PC-3 (cell line): ENCODE measurements at regions not wholly inside any gene's neighbourhood (a gene's known extent, or its start where the extent isn't known, plus 50 kb on each side); places are given as distances from the start of the nearest gene placed in this dataset.
"Not testable (repeated sequence)": the region's sequence is repeated elsewhere in the genome, so short reads cannot be mapped to it uniquely, and the experiment has no call there.

Experiments
- ATAC-seq: fragments of 200-7000 bp; cut with Tn5 transposase; 2 replicates; pipeline ENCODE4 v1.9.1; 2020; ENCODE audit warnings: mild to moderate bottlenecking, moderate library complexity
- BruUV-seq: library from RNA; stranded (reverse); fragments of 400-500 nt; replicated peaks from 2 replicates; lab custom pipeline; 2021; lab: Mats Ljungman, UMichigan
- CTCF ChIA-PET: fragments of 300-600 bp; sonication (Branson Sonifier 250); formaldehyde crosslinking; loops from one replicate; lab custom pipeline; 2022; ENCODE audit warnings: antibody characterized with exemption; lab: Charles Lee
- POLR2A ChIA-PET: fragments of 300-600 bp; sonication (Branson Sonifier 250); formaldehyde crosslinking; loops from one replicate; lab custom pipeline; 2022; ENCODE audit warnings: antibody characterized with exemption; ENCODE audit not compliant: unreplicated experiment; lab: Charles Lee
- DNase-seq: peaks from one replicate; pipeline ENCODE4 v3.0.0-alpha.2; 2015
- H2AFZ ChIP-seq: fragments of 300-600 bp; sonication (generic); 2 replicates; pipeline ENCODE4 v1.6.0; 2016; ENCODE audit warnings: antibody characterized with exemption, low read length
- H3F3A ChIP-seq: fragments of 300-600 bp; sonication (generic); one replicate; pipeline ENCODE4 v1.6.0; 2017; ENCODE audit warnings: antibody characterized with exemption, low read length, control low read depth, mild to moderate bottlenecking; ENCODE audit not compliant: unreplicated experiment
- H3K27ac ChIP-seq: fragments of 300-600 bp; sonication (generic); 2 replicates; pipeline ENCODE4 v1.5.1; 2016; ENCODE audit warnings: mild to moderate bottlenecking, low read length
- H3K27me3 ChIP-seq: fragments of 300-600 bp; sonication (generic); 2 replicates; pipeline ENCODE4 v1.6.1; 2016; ENCODE audit warnings: low read length, mixed read lengths
- H3K36me3 ChIP-seq: fragments of 300-600 bp; sonication (generic); 2 replicates; pipeline ENCODE4 v1.6.1; 2016; ENCODE audit warnings: low read depth, mixed run types, low read length, mixed read lengths
- H3K4me1 ChIP-seq: fragments of 300-600 bp; sonication (generic); 2 replicates; pipeline ENCODE4 v1.5.1; 2016; ENCODE audit warnings: low read length; ENCODE audit not compliant: insufficient read depth
- H3K4me2 ChIP-seq: fragments of 300-600 bp; sonication (generic); 2 replicates; pipeline ENCODE4 v1.6.0; 2016; ENCODE audit warnings: low read length
- H3K4me3 ChIP-seq: fragments of 300-600 bp; sonication (generic); 2 replicates; pipeline ENCODE4 v1.5.1; 2016; ENCODE audit warnings: mild to moderate bottlenecking, low read length, mixed read lengths
- H3K79me2 ChIP-seq: fragments of 300-600 bp; sonication (generic); 2 replicates; pipeline ENCODE4 v1.6.1; 2017; ENCODE audit warnings: low read length, mixed read lengths
- H3K9ac ChIP-seq: fragments of 300-600 bp; sonication (generic); 2 replicates; pipeline ENCODE4 v1.6.0; 2016; ENCODE audit warnings: mild to moderate bottlenecking, low read length
- H3K9me2 ChIP-seq: fragments of 300-600 bp; sonication (generic); replicated peaks from 2 replicates; pipeline ENCODE4 v1.6.1; 2016; ENCODE audit warnings: mixed run types, low read length, mixed read lengths
- H3K9me3 ChIP-seq: fragments of 300-600 bp; sonication (generic); 2 replicates; pipeline ENCODE4 v1.6.1; 2016; ENCODE audit warnings: low read length, mixed read lengths
- H4K20me1 ChIP-seq: fragments of 300-600 bp; sonication (generic); 2 replicates; pipeline ENCODE4 v1.6.1; 2016; ENCODE audit warnings: low read length, mixed read lengths
- EZH2 ChIP-seq: fragments of 300-600 bp; sonication (generic); IDR thresholded peaks from one replicate; pipeline ENCODE4 v1.6.1; 2017; ENCODE audit warnings: antibody characterized with exemption, mild to moderate bottlenecking, low read length; ENCODE audit not compliant: unreplicated experiment
- EZH2phosphoT487 ChIP-seq: fragments of 300-600 bp; sonication (generic); IDR thresholded peaks from 2 replicates; pipeline ENCODE4 v1.6.1; 2018; ENCODE audit warnings: mild to moderate bottlenecking, antibody characterized with exemption, low read length, borderline replicate concordance
- intact Hi-C: fragments of 100-400 bp; cut with micrococcal nuclease; formaldehyde crosslinking; loops from 2 replicates; pipeline ENCODE4 v1.9.0; 2023
- TF ChIP-seq, protein P1 (sequence below): fragments of 300-600 bp; sonication (generic); conservative IDR thresholded peaks from 2 replicates; pipeline ENCODE4 v1.5.1; 2017; ENCODE audit warnings: antibody characterized with exemption, low read depth, mild to moderate bottlenecking, low read length

DNA sequence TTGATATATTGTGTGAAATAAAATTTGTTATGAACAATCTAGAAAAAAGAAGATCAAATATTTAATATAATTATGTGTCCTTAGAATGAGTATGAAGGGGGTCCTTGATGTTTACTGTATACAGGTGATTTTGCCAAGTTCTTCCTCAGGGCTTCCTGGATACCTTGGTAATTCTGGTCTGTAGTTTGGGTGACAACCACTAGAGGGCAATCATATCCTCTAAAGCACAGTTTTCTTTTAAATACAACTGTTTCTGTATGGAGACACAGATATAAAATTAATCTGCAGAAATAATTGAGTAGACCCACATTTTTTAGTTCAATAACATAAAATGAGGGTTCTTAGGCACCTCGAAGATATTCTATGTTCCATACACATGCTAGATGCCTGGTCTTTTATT is 157.7 kb downstream of the SPANXN1 start:
- no TSS peak for BruUV-seq
- intact Hi-C loops = no loop called here
- H3K36me3 ChIP-seq = no peaks in the 10 kb centered on the region
- H3K79me2 ChIP-seq = no peaks in the 10 kb centered on the region
- H3K4me2 ChIP-seq = no peak overlapping the region
- H3K27me3 ChIP-seq = no peaks in the 10 kb centered on the region
- no peaks in the 10 kb centered on the region for H3K9me3 ChIP-seq
- POLR2A ChIA-PET = no interaction called here
- H3F3A ChIP-seq = no peaks in the 10 kb centered on the region
- no peaks in the 10 kb centered on the region for H3K4me1 ChIP-seq
- ATAC-seq (no peak), DNase-seq (peak; percentile 62)
- no peak overlapping the region for H3K4me3 ChIP-seq
- TF ChIP-seq, protein P1, sequence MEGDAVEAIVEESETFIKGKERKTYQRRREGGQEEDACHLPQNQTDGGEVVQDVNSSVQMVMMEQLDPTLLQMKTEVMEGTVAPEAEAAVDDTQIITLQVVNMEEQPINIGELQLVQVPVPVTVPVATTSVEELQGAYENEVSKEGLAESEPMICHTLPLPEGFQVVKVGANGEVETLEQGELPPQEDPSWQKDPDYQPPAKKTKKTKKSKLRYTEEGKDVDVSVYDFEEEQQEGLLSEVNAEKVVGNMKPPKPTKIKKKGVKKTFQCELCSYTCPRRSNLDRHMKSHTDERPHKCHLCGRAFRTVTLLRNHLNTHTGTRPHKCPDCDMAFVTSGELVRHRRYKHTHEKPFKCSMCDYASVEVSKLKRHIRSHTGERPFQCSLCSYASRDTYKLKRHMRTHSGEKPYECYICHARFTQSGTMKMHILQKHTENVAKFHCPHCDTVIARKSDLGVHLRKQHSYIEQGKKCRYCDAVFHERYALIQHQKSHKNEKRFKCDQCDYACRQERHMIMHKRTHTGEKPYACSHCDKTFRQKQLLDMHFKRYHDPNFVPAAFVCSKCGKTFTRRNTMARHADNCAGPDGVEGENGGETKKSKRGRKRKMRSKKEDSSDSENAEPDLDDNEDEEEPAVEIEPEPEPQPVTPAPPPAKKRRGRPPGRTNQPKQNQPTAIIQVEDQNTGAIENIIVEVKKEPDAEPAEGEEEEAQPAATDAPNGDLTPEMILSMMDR = peak; percentile 61
- TF ChIP-seq EZH2phosphoT487 = no peak
- TF ChIP-seq EZH2 = no peak
- H2AFZ ChIP-seq = no peak overlapping the region
- no peaks in the 10 kb centered on the region for H4K20me1 ChIP-seq
- H3K27ac ChIP-seq = no peak overlapping the region
- no peaks in the 10 kb centered on the region for H3K9me2 ChIP-seq
- CTCF ChIA-PET = no interaction called here
- H3K9ac ChIP-seq = no peak overlapping the region

DNA sequence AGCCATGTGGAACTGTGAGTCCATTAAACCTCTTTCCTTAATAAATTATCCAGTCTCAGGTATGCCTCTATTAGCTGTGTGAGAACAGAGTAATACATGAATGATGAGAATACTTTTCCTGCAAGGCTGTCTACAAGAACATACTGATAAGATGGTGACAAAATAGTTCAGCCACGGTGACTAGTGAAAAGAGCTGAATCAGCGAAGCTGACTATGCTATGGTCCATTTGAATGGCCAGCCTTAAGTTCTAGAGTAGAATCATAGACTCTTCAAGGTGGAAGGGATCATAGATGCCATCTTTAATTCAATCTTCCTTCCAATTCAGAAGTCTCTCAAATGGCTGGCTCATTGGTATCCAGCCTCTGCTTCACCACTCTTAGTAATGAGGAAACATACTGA is 163.3 kb downstream of the SPANXN1 start:
- intact Hi-C loops = no loop called here
- POLR2A ChIA-PET = no interaction called here
- DNase-seq (no peak), ATAC-seq (no peak)
- Histone ChIP-seq H3K9me2 (no peaks in the 10 kb centered on the region), H3K9me3 (no peaks in the 10 kb centered on the region), H3K9ac (no peak overlapping the region), H3F3A (no peaks in the 10 kb centered on the region), H3K4me3 (no peak overlapping the region), H3K79me2 (no peaks in the 10 kb centered on the region), H3K27ac (no peak overlapping the region), H3K4me1 (no peaks in the 10 kb centered on the region), H3K4me2 (no peak overlapping the region), H4K20me1 (no peaks in the 10 kb centered on the region), H2AFZ (no peak overlapping the region), H3K27me3 (no peaks in the 10 kb centered on the region), H3K36me3 (no peaks in the 10 kb centered on the region)
- no TSS peak for BruUV-seq
- TF ChIP-seq EZH2phosphoT487 = no peak
- TF ChIP-seq EZH2 = no peak
- CTCF ChIA-PET = no interaction called here

DNA sequence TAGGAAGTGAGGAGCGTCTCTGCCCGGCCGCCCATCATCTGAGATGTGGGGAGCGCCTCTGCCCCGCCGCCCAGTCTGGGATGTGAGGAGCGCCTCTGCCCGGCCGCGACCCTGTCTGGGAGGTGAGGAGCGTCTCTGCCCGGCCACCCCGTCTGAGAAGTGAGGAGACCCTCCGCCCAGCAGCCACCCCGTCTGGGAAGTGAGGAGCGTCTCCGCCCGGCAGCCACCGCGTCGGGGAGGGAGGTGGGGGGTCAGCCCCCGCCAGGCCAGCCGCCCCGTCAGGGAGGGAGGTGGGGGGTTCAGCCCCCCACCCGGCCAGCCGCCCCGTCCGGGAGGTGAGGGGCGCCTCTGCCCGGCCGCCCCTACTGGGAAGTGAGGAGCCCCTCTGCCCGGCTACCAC is 188.9 kb downstream of the SPANXN1 start:
- H3K4me1 ChIP-seq, POLR2A ChIA-PET, H2AFZ ChIP-seq, H3K4me2 ChIP-seq, ATAC-seq, DNase-seq, H3K9me2 ChIP-seq, CTCF ChIA-PET, H3K79me2 ChIP-seq, H3K27me3 ChIP-seq, H3K27ac ChIP-seq, H3K4me3 ChIP-seq, H3K9me3 ChIP-seq, H4K20me1 ChIP-seq, intact Hi-C loops, H3F3A ChIP-seq, H3K9ac ChIP-seq, H3K36me3 ChIP-seq, BruUV-seq: not testable (repeated sequence)

DNA sequence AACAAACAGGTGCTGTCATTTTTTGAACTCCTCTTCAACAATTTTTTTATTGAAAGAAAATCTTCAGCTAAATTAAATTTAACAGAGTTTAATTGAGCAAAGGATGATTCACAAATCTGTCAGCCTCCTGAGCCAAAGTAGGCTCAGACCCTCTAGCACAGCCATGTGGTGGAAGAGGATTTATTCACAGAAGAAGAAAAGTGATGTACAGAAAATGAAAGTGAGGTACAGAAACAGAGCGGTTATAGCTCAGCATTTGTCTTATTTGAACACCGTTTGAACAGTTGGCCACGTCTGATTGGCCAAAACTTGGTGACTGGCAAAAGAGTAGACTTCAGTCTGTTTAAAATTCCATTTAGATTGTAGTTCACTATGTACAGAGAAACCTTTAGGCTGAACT is 217.3 kb downstream of the SPANXN1 start:
- DNase-seq = peak; percentile 3
- Histone ChIP-seq H3K4me1 (no peaks in the 10 kb centered on the region), H3K9me2 (no peaks in the 10 kb centered on the region), H3K27me3 (no peaks in the 10 kb centered on the region), H3K27ac (no peak overlapping the region), H3F3A (no peaks in the 10 kb centered on the region), H3K4me3 (no peak overlapping the region), H4K20me1 (no peaks in the 10 kb centered on the region), H3K79me2 (no peaks in the 10 kb centered on the region), H2AFZ (no peak overlapping the region), H3K36me3 (no peaks in the 10 kb centered on the region), H3K9me3 (no peaks in the 10 kb centered on the region), H3K9ac (no peak overlapping the region), H3K4me2 (no peak overlapping the region)
- TF ChIP-seq, protein P1 = no peak
- TF ChIP-seq EZH2phosphoT487 = no peak
- TF ChIP-seq EZH2 = no peak
- POLR2A ChIA-PET = no interaction called here
- no TSS peak for BruUV-seq
- intact Hi-C loops = no loop called here
- CTCF ChIA-PET = no interaction called here
- no peak for ATAC-seq
